HG03175 (cell line): ENCODE measurements at regions not wholly inside any gene's neighbourhood (a gene's known extent, or its start where the extent isn't known, plus 50 kb on each side); places are given as distances from the start of the nearest gene placed in this dataset.
"Not testable (repeated sequence)": the region's sequence is repeated elsewhere in the genome, so short reads cannot be mapped to it uniquely, and the experiment has no call there.

Experiments used
- ATAC-seq: cut with Tn5 transposase; IDR thresholded peaks from one replicate; pipeline ENCODE4 v1.9.1; 2021; ENCODE audit warnings: mild to moderate bottlenecking, moderate library complexity; ENCODE audit not compliant: unreplicated experiment

DNA sequence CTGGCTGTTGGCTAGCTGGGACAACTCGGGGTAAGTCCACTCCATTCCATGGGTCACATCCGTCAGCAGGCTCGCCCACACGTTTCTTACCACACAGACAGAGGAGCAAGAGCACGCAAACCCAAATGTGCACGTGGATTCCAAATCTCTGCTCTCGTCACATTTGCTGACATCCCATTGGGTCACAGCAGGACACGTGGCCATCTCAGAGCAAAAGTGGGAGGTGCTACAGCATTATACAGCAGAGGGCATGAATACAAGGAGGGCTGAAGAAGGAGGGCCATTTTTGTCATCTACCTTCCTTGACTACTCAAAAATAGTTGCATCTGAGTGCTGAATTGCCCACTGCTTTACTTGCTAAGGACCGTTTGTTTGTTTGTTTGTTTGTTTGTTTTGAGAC is 84.7 kb downstream of the RBBP6 start:
- no peak for ATAC-seq

DNA sequence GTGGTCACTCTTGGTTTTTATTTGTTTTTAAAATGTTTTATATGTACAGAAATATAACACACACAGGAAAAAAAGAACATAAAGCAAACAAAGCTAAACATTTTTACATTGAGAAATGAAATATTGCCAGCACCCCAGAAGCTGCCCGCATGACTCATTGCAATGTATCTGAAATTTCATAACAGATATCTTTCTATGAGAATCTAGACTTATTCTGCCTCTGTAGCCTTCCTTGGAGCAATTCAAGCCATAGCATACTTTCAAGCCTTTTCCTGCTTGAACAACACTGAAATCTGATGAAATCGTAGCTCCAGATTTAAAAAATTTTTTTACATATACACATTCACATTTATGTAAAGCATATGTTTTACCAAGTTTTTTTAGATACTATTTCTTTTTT is 86.9 kb downstream of the RBBP6 start:
- no peak for ATAC-seq

DNA sequence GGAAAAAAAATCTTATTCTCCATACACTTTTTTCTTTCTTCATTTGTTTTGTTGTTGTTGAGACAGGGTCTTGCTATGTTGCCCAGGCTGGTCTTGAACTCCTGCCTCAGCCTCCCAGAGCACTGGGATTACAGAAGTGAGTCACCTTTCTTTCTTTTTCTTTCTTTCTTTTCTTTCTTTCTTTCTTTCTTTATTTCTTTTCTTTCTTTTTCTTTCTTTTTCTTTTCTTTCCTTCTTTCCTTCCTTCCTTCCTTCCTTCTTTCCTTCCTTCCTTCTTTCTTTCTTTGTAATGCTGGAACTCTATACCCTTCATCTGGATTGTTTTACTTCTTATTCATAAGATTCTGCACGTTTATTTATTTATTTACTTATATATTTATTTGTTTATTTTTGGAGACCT is 94.5 kb upstream of the TNRC6A start:
- ATAC-seq, result no peak

DNA sequence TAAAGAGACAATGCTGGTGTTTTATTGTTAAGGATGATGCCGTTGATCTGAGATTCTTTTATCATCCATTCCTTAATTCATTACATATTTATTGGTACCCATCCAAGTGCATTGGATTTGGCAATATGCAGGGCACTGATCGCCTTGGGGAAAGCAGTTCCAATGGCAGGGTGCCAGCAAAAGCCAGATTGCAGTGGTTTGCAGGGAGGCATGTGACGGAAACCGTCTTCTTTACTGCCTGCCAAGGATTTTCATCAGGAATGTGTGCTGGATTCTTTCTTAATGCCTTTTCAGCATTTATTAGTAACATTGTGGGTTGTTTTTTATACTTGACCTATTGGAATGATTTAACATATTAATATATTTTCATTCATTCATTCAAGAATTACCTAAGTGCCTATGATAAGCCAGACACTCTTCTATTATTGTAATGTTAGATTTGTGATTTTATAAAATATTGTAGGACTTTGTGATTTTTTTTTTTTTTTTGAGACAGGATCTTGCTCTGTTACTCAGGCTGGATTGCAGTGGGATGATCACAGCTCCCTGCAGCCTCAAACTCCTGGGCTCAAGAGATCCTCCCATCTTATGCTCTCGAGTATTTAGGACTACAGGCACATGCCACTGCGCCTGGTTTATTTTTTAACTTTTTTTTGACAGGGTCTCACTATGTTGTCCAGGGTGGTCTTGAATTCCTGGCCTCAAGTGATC is 93.4 kb upstream of the TNRC6A start:
- no peak for ATAC-seq

DNA sequence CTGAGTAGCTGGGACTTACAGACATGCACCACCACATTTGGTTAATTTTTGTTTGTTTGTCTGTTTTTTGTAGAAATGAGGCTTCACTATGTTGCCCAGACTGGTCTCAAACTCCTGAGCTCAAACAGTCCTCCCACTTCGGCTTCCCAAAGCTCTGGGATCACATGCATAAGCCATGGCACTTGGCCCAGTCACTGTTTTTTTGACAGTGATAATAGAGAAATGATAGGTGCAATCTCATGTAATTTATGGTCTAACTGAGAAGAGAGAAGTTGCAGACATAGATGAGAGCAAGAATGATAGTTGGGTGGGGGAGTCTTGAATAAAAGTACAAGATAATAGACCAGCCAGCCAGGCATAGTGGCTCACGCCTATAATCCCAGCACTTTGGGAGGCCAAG is 89.7 kb upstream of the TNRC6A start:
- ATAC-seq, result no peak

DNA sequence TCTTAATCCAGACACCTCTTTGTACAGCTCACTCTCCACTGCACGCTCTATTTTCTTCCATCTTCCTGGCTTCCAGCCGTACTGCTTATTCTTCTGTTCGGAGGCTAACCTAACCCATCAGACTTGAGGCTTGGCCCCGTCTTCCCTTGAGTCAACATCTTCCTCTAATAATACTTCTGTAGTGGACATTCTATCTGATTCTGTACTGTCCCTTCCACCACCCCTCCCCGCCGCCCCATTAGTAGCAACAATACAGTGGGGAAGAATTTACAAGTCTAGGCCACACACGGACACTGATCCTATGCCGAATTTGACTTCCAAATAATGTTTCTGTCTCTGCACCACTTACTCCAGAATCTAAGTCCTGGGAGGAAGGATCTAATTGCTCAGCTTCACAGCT is 86.0 kb upstream of the TNRC6A start:
- ATAC-seq, result no peak

DNA sequence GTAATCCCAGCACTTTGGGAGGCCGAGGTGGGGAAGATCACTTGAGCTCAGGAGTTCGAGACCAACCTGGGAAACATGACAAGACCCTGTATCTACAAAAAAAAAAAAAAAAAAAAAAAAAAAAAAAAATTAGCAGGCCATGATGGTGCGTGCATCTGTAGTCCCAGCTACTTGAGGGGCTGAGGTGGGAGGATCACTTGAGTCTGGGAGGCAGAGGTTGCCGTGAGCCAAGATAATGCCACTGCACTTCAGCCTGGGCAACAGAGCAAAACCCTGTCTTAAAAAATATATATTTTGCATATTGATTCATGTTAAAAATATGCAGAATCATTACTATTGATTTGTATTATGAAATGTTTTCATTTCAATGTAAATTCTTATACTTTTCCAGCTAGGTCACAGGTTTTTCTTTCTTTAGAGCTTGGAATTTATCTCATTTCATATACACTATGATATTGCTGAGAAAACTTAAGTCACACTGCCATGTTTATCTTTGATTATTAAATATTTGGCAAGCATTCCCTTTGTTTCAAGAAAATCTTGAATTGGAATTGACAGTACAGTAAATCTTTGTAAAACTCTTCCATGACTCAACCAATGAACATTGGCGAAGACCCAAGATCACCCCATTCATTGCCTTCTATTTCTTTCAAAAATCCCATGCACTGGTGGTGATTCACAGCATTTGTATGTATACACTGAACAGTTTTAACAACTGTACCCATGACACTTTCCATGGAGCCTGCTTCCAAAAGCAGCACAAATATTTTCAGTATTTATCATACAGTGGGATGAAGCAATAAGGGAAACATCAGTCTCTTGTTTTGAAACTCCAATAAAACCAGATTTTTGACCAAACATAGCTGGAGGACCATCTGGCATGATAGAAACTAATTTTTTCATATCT is 83.5 kb upstream of the TNRC6A start:
- no peak for ATAC-seq

DNA sequence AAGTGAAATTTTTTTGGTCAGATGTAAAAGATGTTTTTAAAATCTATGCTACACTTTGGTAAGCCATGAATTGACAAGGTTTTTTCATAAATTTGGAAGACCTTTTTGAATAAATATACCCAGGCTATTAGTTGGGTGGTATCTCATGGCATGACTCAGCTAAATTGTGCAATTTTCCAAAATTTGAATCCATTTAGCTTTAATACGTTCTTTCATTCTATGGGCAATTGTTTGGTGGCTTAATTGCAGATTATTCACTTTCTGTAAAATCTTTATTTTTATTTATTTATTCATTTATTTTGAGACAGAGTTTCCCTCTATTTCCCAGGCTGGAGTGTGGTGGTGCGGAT is 82.8 kb upstream of the TNRC6A start:
- no peak for ATAC-seq

DNA sequence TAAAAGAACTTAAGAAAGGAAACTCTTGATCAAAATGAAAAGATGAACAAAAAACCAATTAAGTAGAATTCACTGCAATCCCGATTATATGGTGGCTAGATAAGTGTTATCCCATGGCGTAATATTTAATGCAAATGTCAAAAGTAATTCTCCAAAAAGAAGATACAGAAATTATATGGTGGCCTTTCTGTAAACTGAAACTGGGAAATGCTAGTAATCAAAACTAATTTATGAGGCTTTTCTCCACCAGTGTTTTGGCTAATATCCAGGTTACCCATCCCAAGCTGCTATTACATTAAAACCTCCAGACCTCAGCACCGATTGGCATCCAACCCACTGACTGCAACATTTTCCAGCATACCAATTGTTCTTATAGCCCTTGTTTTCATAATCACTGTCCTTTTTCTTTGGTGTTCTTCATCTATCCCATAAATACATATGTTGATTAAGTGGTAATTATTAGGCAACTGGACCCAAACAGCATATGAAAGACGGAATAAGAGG is 77.2 kb upstream of the TNRC6A start:
- no peak for ATAC-seq

DNA sequence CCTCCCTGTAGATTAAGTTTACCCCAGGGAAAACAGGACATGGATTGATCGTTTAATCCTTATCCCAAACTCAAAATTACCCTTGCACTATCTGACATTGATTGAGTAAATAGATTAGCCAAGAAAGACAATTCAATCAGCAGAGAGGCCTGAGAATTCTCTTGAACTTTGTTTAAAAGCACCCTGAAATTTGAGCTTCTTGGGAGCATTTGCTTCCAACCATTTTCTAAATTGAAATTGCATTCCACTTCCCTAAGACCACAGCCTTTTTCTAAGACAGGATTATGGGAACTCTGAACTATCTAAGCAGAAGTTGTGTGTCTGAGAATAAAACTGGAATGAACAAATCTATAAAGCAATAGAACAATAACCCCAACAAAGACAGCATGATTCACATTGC is 76.6 kb upstream of the TNRC6A start:
- no peak for ATAC-seq

DNA sequence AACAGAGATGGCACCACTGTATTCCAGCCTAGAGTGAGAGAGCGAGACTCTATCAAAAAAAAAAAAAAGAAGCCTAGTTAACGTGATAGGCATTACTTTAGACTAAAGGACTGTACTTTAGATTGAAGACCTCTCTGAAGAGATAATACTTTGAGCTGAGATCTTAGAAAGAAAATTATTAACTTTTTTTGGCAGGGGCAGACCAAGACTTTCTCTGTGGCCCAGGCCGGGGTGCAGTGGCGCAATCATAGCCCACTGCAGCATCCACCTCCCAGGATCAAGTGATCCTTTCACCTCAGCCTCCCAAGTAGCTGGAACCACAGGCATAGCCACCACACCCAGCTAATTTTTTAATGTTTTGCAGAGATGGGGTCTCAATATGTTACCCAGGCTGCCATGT is 75.7 kb upstream of the TNRC6A start:
- ATAC-seq, result no peak

DNA sequence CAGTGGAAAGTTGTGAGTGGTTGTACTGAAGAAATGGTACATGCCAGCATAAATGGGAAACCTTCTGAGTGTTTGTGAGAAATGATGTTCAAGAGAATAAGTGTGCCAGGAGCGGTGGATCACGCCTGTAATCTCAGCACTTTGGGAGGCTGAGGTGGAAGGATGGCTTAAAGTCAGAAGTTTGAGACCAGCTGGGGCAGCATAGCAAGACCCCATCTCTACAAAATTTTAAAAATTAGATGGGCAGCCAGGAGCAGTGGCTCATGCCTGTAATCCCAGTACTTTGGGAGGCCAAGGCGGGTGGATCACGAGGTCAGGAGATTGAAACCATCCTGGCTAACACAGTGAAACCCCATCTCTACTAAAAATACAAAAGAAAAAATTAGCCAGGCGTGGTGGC is 63.5 kb upstream of the TNRC6A start:
- ATAC-seq, result not testable (repeated sequence)

DNA sequence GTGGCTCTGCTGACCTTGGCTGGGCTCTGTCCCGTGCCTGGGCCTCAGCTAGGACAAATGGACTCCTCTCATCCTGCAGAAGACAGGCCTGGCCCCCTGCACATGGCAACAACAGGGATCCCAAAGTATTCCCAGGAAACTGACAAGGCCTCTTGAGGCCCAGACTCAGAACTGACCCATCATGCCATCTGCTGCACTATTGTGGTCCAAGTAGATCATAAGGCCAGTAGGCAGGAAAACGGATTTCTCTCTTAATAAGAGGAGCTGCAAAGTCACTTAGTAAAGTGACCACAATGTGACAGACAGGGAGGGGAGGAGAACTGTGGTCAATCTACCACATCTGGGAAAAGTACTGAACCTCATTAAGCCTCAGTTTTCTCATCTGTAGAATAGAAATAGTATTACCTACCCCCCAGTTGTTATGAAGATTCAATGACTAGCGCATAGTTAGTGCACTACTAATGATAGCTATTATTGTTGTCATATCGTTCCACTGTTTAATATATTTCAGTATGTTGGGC is 62.1 kb upstream of the TNRC6A start:
- no peak for ATAC-seq

DNA sequence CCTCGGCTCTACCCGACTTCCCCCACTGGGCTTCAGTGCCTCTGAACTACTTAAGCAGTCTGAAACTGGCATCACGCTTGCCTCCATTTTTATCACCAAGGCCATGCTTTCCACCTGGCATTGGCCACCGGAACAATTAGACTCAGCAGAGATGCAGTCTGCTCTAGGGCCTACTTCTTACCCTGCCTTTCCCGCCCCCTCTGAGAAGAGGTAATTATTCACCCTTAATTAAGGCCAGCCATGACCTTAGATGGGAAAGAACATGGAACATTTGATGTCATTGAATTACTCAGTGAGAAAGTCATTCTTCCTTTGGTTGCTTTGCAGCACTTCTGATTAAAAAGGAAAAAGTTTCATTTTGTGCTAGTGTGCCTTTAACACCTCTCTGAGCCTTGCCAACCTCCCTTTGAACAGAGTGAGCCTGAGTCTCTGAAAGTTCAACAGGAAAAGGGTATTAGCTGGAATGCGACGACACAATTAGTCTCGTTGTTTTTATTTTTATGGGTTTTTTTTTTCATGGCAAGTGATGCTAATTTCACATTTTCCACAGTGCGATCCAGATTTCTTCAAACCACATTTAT is 60.9 kb upstream of the TNRC6A start:
- no peak for ATAC-seq

DNA sequence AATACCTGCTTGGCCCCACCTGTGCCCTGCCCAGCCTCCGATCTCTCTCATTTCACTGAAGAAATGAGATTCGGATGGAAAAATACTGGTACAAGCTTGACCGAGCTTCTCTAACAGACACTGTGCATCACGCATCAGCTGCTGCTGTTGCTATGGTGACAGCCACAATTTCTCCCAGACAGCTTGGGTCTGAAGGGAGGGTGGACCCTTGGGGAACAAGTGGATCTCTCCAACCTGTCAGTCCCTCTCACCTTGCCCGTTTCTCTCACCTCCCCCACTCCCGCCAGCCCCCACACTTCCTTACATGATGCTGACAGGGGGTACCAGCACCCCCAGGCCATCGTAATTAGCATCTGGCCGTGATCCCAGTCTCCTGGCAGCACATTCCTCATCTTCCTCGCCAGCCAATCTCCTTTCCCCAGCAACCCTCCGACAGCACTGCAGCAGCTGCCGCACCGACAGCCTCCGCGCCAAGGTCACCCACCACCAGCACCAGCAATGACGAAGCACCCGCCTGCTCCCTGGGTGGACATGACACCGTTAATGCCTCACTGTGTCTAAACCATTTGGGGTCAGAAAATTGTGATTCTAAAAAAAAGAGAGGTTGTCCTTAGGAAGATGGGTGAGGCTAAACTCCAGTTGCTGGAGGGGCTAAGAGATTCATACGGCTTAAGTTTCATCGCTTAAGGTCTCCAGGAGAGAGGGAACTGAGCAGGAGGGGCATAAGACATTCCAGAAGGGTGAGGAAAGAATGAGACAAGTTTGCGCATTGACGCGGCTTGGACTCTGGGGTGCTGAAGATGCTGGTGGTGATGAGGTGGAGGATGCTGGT is 58.6 kb upstream of the TNRC6A start:
- ATAC-seq, result peak; percentile 44

DNA sequence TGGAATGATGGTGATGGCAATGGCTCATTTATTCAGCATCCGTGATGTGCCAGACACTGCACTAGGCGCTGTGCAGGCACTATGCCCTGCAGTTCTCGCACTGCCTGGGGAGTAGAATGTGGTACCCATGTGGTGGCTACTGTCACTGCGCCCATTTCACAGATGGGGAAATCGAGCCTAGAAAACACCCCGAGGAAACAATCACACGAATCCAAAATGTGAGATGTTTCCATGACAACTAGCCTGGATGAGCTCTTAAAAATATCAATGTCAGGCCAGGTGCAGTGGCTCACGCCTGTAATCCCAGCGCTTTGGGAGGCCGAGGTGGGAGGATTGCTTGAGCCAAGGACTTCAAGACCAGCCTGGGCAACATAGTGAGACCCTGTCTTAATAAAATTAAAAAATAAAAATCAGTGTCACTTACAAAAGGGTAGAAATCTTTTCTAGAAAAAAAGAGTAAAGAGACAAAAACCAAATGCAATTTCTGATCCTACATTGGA is 57.9 kb upstream of the TNRC6A start:
- no peak for ATAC-seq

DNA sequence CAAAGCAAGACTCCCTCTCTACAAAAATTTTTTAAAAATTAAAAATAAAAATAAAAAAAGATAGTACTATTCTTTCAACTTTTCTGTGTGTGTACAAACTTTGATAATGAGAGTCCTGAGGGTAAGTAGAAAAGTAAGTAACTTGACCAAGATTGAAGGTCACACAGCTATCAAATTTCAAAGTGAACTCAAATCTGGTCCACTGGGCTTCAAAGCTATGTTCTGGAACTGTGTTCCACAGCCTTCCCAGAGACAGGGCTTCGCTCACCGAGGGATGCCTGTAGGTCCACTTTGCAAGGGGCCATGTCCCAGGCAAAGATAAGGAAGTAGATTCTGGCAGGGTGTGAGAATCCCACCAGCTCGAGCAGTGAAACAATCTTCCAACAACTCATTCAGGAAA is 56.3 kb upstream of the TNRC6A start:
- ATAC-seq, result no peak

DNA sequence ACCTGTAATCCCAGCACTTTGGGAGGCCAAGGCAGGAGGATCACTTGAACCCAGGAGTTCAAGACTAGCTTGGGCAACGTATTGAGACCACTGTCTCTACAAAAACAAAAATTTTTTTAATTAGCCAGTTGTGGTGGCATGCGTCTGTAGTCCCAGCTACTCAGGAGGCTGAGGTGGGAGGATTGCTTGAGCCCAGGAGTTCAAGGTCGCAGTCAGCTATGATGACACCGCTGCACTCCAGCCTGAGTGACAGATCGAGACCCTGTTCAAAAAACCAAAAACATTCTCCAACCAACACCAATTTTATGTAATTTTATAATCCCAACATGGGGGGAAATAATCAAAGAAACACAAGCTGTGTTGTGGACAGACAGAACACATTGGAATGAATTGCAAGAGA is 54.6 kb upstream of the TNRC6A start:
- ATAC-seq, result no peak

DNA sequence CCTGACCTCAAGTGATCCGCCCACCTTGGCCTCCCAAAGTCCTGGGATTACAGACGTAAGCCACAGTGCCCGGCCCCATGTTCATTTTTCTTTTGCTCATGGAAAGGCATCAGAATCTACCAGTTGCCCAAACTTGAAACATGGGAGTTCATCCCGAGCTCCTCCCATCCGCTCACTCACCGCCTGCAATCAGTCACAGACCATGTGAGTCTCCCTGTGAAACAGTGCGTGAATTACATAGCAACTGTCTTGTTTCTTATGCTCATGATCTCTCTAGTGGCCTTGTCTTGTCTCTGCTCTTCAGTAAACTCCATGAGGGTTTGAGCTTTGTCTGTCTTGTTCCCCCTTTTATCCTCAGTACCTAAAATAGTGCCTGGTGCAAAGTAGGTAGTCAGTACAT is 52.1 kb upstream of the TNRC6A start:
- ATAC-seq, result no peak
